Choroid plexus epithelial cell (primary cell): ENCODE measurements at regions not wholly inside any gene's neighbourhood (a gene's known extent, or its start where the extent isn't known, plus 50 kb on each side); places are given as distances from the start of the nearest gene placed in this dataset.
A peak's percentile ranks its signal among the peaks of the same experiment; 100 is the strongest.

Experiments used
- DNase-seq: peaks from one replicate; pipeline ENCODE4 v3.0.0-alpha.2; 2010; ENCODE audit warnings: low read depth
- H3K4me3 ChIP-seq: 2 replicates; pipeline ENCODE4 v1.5.1; 2011; ENCODE audit warnings: low read depth, mild to moderate bottlenecking, control low read depth, low read length, moderate library complexity
- TF ChIP-seq, protein P1 (sequence below): conservative IDR thresholded peaks from 2 replicates; pipeline ENCODE4 v1.5.1; 2011; ENCODE audit warnings: low read depth, mild to moderate bottlenecking, control low read depth, inconsistent platforms, low read length, moderate library complexity

DNA sequence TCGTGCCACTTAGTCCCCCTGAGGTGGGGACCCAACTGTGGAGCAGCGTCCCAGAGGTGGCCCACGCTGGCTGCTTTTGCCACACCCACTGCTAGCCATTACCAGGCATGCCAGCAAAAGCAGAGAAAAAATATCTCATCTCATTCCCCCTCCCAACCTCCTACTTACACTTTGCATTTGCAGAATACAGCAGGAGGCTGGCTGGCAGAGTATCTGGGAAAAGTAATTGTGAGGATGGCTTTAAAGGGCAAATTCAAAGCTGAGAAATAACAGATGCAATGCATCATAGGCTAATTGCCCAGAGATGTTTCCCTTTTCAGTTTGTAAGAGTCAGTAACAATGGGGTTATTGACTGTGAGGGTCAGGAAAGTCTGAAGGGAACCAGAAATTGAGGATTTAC lies 438.1 kb upstream of the DSEL start:
- DNase-seq: no peak
- H3K4me3 ChIP-seq: no peak overlapping the region
- TF ChIP-seq, protein P1, sequence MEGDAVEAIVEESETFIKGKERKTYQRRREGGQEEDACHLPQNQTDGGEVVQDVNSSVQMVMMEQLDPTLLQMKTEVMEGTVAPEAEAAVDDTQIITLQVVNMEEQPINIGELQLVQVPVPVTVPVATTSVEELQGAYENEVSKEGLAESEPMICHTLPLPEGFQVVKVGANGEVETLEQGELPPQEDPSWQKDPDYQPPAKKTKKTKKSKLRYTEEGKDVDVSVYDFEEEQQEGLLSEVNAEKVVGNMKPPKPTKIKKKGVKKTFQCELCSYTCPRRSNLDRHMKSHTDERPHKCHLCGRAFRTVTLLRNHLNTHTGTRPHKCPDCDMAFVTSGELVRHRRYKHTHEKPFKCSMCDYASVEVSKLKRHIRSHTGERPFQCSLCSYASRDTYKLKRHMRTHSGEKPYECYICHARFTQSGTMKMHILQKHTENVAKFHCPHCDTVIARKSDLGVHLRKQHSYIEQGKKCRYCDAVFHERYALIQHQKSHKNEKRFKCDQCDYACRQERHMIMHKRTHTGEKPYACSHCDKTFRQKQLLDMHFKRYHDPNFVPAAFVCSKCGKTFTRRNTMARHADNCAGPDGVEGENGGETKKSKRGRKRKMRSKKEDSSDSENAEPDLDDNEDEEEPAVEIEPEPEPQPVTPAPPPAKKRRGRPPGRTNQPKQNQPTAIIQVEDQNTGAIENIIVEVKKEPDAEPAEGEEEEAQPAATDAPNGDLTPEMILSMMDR: no peak

GRCh38 chr18:67951137-67951536 lies 434.6 kb upstream of the DSEL start:
- TF ChIP-seq, protein P1: no peak
- no peak overlapping the region for H3K4me3 ChIP-seq
- peak; percentile 15 for DNase-seq

DNA sequence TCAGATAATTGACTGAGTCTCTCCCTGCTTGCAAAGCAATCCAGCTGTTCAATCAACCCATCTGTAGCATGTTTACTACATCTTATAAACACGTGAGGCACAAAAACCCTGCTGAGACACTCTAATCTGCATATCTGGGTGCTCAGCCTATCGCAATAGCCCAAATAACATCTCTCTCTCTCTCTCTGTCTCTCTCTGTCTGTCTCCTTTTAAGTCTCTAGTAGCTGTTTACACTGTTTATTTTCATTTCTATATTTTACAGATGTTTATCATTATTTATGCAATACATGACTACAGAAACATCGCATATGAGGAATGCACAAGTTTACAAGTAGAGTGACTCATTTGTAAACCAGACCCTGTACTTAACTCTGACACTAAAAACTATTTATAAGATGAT lies 422.1 kb upstream of the DSEL start:
- TF ChIP-seq, protein P1: no peak
- H3K4me3 ChIP-seq: no peak overlapping the region
- peak; percentile 29 for DNase-seq

DNA sequence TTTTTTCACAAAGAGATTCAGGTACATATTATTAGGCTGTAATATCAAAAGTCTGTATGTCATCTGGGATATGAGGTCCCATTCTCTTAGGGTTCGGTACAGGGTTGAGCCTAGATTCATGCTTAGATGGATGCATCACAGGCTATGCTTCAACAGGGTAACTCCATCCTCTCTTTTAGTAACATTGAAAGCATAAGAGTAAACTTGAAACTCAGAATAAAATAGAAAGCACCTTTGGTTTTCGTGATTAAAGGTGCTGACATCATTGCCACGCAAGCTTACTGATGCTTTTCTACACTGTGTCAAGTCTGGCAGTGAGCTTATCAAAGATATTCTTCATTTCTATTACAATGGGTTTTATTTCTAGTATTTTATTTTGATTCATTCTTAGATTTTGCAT lies 419.1 kb upstream of the DSEL start:
- TF ChIP-seq, protein P1: no peak
- no peak overlapping the region for H3K4me3 ChIP-seq
- no peak for DNase-seq

- TF ChIP-seq, protein P1: no peak
- no peak overlapping the region for H3K4me3 ChIP-seq
- no peak for DNase-seq
These were observed 416.8 kb upstream of the DSEL start for GRCh38 chr18:67933271-67933670.

DNA sequence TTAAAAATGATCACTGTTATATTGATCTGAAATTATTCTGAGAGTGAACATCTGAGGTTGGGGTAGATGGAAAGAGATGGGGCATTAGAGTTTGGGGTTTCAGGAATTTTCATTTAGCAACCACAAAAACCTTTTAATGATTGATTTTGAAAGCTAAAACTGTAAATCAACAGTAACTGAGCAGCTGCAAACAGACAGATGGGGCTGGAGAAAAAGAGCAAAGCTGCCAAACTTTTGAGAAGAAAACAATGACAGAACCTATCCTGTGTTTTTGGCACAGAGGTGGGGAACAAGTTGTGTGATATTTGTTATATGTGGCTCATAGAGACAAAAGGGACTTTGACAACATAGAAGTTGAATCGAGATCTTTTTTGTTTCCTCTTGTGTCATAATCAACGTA lies 415.8 kb upstream of the DSEL start:
- TF ChIP-seq, protein P1: no peak
- H3K4me3 ChIP-seq: no peak overlapping the region
- DNase-seq: no peak

GRCh38 chr18:67926929-67927864 lies 410.7 kb upstream of the DSEL start:
- no peak overlapping the region for H3K4me3 ChIP-seq
- TF ChIP-seq, protein P1: no peak
- DNase-seq: no peak
